ENCODE measurements at regions not wholly inside any gene's neighbourhood (a gene's known extent, or its start where the extent isn't known, plus 50 kb on each side); places are given as distances from the start of the nearest gene placed in this dataset.

DNA sequence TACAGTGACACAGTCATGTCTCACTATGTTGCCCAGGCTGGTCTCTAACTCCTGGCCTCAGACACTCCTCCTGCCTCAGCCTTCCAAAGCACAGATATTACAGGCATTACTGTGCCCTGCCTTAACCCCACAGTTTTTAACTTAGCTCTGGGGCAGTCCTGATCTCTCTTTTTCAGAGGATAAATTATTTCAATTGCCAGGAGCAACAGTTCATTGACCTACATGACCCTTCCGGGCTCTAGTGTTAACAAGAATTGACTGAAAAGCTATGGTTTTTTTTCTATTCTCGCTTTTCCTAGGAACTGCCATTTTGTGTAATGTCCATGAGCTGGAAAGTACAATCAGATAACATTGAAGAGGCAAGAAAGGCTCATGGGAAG is 92.8 kb downstream of the HNRNPLL start:
- no peak for DNase-seq (ENCODE audit: low spot score)

DNA sequence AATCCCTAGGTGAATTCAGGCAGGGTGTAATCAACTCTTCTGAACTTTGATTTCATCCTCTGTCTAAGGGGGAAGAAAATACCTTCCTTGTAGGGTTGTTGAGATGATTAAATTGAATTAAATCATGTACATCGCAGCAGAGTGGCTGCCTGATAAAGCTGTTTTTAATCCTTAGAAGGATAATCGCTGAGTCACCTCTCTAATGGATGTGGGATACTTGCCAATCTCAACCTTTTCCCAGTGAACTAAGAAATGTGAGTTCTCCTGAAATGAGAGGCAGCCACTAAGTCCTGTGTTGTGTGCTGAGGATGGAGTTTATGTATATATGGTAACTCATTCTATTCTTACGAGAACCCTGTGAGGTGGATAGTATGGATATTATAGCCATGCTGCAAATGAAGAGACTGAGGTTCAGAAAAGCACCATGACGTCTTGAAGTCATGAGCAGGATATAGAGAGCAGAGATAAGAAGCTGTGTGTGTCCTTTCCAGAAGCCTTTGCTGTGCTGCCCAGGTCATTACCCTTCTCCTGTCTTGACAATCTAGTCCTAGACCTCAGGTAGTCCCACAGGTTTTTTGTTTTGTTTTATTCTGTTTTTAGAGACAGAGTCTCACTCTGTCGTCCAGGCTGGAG is 93.3 kb downstream of the HNRNPLL start:
- peak; percentile 54 for DNase-seq (ENCODE audit: low spot score)

DNA sequence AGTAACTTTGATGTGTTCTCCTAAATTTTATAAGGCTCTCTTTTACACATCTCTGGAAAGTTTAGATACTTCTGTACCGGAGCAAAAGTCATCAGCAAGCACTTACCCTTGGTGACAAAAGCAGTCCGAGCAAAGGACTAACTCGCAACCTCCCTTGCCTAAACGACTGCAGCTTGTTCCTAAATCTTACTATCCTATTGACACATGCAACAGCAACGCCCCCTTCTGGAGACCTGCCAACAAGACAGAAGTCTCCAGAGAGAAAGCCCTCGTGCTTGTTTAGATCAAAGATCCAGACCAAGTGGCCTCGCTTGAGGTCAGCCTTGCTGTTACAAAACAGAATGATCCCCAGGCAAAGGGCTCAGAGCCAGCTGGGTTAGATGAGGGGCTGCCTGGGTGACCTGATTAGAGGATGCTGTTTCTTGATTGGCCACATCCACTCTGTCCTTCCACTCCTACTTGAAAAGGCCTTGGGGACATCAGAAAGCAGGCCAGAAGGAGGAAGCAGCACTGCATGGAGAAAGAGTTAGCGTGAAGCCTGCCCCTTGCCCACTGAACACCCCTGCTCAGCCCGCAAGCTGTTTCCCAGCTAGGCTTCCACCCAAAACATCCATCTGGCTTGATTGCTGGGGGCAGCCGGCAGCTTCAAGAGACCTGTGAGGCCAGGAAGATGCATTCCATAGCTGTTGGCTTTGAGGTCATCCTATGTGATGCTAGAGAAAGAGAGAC is 94.3 kb downstream of the HNRNPLL start:
- DNase-seq (ENCODE audit: low spot score), result peak; percentile 37

DNA sequence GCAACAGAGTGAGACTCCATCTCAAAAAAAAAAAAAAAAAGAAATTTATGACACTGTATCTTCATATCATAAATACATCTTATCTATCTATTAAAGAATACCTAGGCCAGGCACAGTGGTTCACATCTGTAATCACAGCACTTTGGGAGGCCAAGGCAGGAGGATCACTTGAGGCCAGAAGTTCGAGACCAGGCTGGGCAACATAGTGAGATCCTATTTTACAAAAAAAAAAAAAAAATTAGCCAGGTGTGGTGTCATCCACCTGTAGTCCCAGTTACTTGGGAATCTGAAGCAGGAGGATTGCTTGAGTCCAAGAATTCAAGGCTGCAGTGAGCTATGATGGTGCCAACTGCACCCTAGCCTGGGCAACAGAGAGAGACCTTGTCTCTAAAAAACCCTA is 95.0 kb downstream of the HNRNPLL start:
- DNase-seq (ENCODE audit: low spot score), result no peak

DNA sequence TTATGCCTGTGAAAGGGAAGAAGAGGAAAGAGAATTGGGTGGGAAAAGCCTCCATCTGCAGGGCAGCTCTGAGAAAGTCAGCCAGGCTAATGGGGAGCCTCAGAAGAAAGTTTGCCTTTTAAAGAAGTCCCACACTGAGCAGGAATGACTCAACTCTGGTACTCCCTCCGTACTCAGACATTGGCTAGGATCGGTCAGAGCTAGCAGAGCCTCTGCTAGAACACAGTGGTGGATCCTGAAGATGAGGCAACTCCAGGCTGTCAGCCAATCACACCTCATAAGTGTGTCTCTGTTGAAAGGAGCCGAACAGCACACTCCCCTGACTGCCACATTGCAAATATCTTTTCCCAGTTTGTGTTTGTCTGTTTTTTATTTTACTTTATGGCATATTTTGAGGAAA is 96.9 kb downstream of the HNRNPLL start:
- DNase-seq (ENCODE audit: low spot score), result peak; percentile 91

DNA sequence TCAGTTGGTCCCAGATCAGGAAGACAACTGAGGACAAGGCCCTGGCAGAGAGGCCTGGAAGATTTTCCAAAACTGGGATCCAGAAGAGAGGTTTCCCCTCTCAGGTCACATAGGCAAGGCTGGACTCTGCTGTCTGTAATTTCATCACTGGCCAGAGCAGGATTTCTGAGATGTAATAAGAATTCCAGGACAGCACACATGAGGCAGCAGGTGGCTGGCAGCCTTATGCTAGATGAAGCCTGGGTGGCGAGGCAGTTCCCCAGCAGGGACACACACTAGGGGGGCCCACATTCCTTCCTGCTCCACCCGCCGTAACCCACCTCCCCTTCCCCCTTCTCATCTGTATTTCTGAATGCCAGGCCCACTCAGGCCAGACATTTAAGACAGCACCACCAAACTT is 98.6 kb downstream of the HNRNPLL start:
- no peak for DNase-seq (ENCODE audit: low spot score)

DNA sequence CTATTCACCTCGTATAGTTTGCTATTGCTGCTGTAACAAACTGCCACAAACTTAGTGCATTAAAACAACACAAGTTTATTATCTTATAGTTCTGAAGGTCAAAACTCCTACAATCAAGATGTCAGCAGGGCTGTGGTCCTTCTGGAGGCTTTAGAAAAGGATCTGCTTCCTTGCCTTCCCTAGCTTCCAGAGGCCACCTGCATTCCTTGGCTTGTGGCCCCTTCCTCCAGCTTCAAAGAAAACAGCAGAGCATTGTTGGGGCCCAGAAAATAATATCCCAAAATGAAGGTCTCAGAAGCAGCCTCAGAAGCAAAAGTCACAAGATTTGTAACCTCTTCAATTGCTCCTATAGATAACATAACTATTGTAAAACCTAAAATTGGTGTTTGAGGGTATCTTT is 100.6 kb downstream of the HNRNPLL start:
- DNase-seq (ENCODE audit: low spot score), result no peak

DNA sequence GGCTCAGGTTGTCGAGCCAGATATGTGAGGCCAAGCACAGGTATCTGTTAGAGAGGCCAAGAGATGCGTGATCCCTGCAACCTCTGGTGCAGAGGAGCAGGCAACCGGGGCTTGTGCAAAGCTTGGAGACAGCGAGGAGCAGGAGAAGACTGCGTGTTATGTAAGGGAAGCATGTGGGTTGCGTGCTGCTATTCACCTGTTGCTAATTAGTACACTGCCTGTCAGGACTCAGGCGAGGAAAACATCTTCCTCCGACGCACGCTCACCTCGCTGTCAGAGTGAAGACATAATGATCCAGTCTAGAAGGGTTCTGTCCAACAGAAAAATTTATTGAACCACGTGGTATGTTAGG is 102.5 kb downstream of the HNRNPLL start:
- no peak for DNase-seq (ENCODE audit: low spot score)

DNA sequence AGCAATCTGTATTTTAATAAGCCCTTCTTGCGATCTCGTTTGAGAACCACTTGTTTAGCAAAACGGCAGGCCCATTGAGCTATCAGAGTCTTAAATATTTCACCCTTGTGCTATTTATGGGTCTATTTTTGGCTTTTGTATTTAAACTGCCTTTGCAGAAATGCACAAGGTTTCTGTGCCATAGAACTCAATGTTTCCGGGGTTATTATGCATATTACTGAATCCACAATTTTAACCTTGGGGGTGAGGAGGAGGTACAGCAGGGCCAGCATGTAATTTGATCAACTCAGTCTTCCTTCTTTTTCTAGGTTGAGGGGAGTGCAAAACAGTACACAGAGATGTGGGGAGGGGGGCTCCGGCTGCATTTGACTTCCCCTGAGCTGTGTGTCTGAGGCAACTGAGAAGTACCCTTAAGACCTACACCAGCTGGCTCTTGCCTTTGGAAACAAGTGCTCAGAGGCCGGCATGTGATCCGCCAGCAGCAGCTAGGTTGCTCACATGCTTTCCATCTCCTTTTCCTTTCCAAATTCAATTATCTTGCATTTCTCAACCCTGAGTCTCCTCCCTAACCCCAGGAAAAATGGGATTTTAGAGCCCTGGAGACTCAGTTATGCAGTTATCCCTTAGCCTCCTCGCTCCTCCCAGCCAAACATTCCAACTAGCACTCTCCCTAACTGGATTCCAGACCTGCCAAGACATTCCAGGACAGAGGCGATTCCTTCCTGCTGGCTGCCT is 103.0 kb downstream of the HNRNPLL start:
- no peak for DNase-seq (ENCODE audit: low spot score)

DNA sequence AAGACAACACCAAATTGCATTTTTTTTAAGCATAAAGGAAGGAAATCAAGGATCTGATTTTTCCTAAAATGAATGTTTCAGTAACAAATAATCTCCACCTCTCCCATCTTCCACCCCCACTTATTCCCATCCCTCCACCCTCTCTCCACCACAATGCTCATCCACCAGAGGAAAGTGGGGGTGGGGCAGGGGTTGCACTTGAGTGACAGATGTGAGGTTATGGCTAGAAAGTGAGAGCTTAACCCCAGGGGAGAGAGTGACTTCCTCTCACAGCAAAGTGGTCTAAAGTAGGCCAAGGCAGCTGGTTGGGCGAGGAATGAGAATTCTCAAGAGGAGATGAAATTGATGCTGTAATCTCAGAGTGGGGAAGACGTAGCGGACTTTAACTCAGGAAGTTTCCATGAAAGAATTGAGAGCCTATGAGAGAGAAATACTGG is 104.7 kb downstream of the HNRNPLL start:
- no peak for DNase-seq (ENCODE audit: low spot score)

DNA sequence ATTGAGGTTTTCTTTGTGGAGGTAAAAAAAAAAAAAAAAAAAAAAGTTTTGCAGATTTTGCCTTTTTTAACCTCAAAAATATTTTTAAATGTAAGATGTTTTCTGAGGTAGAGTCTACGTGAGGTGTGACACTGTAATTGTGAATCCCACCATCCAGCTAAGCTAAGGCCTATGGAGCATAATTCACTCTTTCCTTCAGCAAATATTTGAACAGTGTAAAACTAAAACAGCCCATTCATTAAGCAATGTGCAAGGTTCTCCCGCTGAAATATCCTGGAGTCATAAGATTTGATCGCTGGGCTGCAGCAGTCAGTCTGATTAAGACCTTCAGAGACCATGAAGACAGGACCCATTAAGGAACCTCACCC is 105.1 kb downstream of the HNRNPLL start:
- DNase-seq (ENCODE audit: low spot score), result no peak

DNA sequence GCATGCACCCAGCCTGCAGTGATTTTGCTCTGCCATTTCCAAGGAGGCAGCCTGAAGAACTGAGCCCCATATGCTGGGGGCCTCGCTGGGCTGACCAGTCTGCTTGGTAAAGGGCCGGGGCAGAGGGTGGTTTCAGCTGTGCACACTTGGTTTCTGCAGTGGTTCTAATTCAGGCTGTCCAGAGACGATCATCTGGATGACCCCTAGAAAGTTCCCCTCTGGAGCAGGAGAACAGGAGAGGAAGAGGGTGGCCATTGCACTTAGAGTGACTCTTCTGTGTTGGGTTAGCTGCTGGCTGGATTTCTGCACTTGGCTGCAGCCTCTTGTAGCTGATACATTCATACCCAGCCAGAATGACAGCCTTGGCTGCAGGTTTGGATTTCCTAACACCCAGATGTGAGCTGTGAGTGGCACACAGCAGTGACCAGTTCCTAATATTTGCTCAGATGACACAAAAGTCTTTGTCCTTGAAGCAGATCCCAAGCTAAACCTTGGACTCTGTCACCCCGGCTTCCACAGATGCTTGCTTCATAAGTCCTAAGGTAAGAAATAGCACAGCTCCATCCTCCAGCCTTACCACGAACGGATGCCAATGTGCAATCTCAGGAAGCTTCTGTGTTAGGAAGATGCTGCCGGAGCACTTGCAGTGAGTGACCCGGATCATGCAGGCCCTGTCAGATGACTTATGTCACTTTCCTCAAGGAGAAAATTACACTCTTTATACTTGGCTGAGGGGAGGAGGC is 105.6 kb downstream of the HNRNPLL start:
- DNase-seq (ENCODE audit: low spot score), result no peak

DNA sequence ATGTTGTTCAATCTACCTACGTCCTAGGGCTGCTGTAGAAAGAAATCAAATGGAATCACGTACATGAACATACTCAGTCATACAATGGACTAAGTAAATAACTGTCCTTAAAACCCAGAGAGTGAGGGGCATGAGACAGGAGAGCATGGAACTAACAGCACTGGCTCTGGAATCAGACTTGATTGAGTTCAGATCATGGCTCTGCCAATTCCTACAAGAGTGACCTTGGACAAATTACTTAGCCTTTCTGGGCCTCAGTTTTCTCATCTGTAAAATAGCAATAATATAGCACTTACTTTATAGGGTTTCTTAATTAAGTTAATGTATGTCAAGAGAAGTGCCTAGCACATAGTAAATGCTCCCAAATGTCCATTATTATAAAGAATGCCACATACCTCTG is 106.8 kb downstream of the HNRNPLL start:
- DNase-seq (ENCODE audit: low spot score), result no peak

DNA sequence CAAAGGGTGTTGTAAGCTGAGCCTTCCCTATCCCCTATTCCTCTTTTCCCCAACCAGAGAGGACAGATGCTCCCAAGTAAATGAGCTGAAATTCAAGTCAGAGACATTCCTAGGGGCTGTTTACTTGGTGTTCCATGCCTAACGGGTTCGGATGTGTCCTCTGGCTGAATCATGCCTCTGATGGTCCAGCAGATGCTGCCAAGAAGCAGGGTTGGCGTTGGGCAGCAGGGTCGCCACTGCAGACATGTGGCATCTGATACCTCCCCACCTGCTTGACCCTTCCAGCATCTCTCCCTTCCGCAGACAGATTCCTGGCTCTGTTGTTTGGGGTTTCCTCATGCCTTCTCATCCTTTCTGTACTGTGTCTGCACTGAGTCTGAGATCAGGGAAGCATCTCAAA is 108.3 kb downstream of the HNRNPLL start:
- no peak for DNase-seq (ENCODE audit: low spot score)

DNA sequence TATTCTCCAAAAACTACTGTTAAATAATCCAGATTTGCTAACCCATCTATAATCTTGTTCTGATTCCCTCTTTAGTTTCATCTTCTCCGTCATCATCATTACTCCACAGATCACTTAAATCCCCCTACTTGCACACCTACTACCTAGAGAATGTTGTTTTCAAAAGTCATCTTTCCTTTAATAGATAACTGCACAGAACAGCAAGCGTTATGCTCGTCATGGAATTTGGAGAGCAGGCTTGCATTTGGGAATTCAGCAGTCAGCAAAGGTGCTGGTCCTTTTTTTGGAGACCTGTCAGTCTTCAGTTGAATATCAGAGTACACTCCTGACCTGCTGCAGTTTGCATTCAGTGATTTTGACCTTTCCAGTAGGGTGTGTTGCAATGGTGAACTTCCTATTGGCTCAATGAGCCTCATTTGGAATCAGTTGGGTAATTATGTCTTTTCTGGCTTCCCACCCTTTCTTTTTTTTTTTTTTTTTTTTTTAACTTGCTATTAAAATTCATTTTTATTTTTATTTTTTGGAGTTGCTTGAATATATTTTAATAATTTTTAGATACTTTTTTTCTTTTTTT is 110.6 kb downstream of the HNRNPLL start:
- DNase-seq (ENCODE audit: low spot score), result no peak

DNA sequence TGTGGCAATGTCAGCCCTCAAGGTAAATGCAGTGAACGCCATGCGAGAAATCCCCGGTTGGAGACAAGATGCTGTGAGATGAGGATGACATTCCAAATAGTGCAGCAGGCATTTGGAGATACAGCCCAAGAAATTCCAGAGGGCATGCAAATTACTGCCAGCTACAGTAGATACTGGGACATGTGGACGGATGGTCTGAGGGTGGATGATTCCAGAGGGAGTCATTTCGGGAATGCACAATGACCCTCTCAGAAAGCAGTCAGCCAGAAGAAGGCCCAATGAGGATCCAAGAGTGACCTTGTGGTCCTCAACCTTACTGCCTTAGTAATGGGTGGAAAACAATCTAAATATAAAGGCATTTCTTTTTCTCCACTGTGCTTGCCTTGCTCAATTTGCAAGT is 111.3 kb downstream of the HNRNPLL start:
- no peak for DNase-seq (ENCODE audit: low spot score)

DNA sequence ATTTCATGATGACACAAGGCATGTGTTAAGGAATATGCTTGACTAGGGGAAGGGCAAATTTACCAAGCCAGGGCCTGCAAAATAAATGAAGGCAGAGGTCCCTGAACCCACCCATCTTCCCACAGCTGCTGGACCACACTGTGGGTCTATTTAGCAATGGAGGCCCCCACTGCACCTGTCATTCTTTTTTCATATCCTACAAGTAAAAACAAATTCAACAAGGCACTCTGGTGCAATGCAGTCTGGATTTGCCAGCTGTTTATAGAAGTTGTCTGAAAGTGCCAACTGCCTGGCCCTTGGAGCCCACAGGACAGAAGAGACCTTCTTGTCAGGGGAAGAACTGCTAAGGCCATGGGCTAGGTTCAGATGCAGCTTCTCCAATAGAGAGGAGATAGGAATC is 112.8 kb upstream of the ATL2 start:
- no peak for DNase-seq (ENCODE audit: low spot score)

DNA sequence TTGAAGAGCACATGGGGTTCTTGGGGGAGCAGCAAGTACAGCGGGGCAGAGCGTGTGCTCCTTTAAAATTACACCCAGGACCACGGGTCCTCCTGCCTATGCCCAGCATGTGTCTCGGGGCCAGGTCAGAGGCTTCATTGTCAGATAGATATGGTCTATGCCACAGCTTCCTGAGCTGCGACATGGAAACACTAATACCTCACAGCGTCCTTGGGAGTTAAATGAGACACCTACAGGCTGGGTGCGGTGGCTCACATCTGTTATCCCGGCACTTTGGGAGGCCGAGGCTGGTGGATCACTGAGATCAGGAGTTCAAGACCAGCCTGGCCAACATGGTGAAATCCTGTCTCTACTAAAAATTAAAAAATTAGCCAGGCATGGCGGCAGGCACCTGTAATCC is 110.8 kb upstream of the ATL2 start:
- DNase-seq (ENCODE audit: low spot score), result no peak

DNA sequence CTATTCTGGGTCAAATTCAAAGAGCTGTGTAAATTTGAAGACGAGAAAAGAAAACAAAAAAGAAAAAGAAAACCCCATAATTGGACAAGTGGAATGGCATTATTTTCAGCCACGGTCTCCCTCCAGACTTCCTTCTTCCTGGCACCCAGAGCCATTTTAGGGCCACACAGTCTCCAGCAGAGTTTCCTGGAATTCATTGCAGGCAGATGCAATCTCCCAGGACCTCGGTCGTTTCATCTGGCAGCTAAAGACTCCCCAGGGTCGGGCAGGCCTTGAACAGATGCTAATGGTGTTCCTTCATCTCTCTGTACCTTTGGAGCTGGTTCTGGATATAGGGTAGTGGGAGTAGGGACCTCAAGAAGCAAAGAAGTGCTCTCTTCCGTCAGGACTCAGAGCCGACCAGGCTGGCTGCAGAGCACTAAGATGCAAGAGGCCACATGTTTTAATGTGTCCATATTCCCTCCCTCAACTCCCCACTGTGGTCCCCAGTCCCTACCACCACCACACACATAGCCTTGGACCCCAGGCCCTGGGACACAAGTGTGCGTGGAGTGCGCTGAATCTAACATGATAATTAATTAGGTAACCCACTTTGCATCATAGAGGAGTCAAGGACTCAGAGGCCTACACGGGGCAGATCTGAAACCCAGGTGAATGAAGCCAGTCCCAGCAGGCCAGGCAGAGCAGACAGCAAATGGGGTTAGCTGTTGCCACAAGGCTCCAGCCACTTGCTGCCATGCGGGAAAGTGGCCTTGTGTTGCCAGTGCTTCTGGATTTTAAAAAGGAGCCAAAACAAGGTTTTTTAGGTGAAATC is 109.3 kb upstream of the ATL2 start:
- DNase-seq (ENCODE audit: low spot score), result no peak

DNA sequence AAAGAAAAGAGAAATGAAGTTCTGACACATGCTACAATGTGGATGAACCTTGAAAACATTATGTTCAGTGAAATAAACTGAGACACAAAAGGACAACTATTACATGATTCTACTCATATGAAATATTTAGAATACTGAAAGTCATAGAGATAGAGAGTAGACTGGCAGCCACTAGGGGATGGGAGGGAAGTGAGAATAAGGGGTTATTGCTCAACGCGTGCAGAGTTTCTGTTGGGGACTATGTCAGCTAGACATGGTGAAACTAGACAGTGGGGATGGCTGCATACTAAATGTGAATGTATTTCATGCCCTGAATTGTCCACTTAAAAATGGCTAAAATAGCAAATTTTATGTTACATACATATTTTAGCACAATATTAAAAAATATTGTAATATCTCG is 108.7 kb upstream of the ATL2 start:
- no peak for DNase-seq (ENCODE audit: low spot score)

DNA sequence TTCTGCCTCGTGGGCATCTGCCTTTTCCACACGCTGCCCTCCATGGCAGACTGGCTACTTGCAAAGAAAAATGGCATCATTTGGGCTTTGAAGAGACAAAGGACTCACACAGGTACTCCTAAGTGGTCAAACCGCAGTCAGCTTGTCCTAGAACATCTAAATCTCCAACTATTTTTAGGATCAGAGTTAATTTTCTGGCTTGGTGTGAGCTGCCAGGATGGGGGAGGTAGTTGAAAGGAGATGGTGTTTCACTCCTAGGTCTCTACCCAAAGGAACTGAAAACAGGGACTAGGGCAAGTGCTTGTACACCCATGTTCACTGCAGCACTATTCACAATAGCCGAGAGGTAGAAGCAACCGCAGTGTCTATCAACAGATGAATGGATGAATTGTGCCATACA is 107.9 kb upstream of the ATL2 start:
- DNase-seq (ENCODE audit: low spot score), result no peak
